ENCODE measurements at regions not wholly inside any gene's neighbourhood (a gene's known extent, or its start where the extent isn't known, plus 50 kb on each side); places are given as distances from the start of the nearest gene placed in this dataset.

GRCh38 chr17:70493277-70493874, 324.0 kb downstream of the KCNJ2 start:
- TF ChIP-seq CTCF (conservative IDR thresholded peaks at IDR 0.05 in 1 of 2, IDR thresholded peaks at IDR 0.05 in 1 of 2; ENCODE audit: extremely low read depth in 1 of 2, insufficient read depth in 1 of 2, low read depth in 1 of 2, low read length in 2 of 2) (peak in 1 of 2 donors; percentile 3), EZH2 (IDR thresholded peaks at IDR 0.05; ENCODE audit: borderline replicate concordance, low read length) (no peak)

All from mammary epithelial cell (primary cell).